ENCODE measurements at regions not wholly inside any gene's neighbourhood (a gene's known extent, or its start where the extent isn't known, plus 50 kb on each side); places are given as distances from the start of the nearest gene placed in this dataset.

DNA sequence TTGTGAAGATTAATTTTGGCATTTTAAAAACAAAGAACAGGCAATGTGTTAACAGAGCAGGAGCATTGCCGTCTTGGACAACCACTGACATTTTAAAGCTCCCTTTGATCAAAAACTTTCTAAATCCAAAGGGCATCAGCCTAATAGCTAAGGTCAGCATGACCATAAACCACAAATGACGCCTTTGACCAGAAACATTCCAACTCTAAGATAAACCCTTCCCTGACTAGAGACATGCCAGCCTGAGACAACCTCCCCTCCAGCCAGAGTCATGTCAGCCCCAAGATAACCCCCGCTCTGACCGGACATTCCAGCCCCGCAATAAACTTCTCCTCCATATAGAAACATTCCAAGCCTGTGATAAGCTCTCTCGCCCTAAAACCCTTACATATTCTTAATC is 949.4 kb upstream of the POT1 start:
- TF ChIP-seq, protein P1, sequence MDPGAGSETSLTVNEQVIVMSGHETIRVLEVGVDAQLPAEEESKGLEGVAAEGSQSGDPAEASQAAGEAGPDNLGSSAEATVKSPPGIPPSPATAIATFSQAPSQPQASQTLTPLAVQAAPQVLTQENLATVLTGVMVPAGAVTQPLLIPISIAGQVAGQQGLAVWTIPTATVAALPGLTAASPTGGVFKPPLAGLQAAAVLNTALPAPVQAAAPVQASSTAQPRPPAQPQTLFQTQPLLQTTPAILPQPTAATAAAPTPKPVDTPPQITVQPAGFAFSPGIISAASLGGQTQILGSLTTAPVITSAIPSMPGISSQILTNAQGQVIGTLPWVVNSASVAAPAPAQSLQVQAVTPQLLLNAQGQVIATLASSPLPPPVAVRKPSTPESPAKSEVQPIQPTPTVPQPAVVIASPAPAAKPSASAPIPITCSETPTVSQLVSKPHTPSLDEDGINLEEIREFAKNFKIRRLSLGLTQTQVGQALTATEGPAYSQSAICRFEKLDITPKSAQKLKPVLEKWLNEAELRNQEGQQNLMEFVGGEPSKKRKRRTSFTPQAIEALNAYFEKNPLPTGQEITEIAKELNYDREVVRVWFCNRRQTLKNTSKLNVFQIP (CRISPR knock-in tag; IDR thresholded peaks at IDR 0.05; ENCODE audit: borderline replicate concordance, low read depth) = no peak
- TF ChIP-seq BACH2 (CRISPR knock-in tag; IDR thresholded peaks at IDR 0.05; ENCODE audit: borderline replicate concordance) (no peak), OSR1 (CRISPR knock-in tag; IDR thresholded peaks at IDR 0.05) (no peak), TOX (CRISPR knock-in tag; IDR thresholded peaks at IDR 0.05; ENCODE audit: borderline replicate concordance) (no peak), ZFP30 (CRISPR knock-in tag; IDR thresholded peaks at IDR 0.05) (no peak), ZNF8 (CRISPR knock-in tag; IDR thresholded peaks at IDR 0.05) (no peak), GLIS3 (CRISPR knock-in tag; IDR thresholded peaks at IDR 0.05) (no peak)
- TF ChIP-seq, protein P2, sequence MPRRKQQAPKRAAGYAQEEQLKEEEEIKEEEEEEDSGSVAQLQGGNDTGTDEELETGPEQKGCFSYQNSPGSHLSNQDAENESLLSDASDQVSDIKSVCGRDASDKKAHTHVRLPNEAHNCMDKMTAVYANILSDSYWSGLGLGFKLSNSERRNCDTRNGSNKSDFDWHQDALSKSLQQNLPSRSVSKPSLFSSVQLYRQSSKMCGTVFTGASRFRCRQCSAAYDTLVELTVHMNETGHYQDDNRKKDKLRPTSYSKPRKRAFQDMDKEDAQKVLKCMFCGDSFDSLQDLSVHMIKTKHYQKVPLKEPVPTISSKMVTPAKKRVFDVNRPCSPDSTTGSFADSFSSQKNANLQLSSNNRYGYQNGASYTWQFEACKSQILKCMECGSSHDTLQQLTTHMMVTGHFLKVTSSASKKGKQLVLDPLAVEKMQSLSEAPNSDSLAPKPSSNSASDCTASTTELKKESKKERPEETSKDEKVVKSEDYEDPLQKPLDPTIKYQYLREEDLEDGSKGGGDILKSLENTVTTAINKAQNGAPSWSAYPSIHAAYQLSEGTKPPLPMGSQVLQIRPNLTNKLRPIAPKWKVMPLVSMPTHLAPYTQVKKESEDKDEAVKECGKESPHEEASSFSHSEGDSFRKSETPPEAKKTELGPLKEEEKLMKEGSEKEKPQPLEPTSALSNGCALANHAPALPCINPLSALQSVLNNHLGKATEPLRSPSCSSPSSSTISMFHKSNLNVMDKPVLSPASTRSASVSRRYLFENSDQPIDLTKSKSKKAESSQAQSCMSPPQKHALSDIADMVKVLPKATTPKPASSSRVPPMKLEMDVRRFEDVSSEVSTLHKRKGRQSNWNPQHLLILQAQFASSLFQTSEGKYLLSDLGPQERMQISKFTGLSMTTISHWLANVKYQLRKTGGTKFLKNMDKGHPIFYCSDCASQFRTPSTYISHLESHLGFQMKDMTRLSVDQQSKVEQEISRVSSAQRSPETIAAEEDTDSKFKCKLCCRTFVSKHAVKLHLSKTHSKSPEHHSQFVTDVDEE (CRISPR knock-in tag; IDR thresholded peaks at IDR 0.05) = no peak
- ATAC-seq = no peak

DNA sequence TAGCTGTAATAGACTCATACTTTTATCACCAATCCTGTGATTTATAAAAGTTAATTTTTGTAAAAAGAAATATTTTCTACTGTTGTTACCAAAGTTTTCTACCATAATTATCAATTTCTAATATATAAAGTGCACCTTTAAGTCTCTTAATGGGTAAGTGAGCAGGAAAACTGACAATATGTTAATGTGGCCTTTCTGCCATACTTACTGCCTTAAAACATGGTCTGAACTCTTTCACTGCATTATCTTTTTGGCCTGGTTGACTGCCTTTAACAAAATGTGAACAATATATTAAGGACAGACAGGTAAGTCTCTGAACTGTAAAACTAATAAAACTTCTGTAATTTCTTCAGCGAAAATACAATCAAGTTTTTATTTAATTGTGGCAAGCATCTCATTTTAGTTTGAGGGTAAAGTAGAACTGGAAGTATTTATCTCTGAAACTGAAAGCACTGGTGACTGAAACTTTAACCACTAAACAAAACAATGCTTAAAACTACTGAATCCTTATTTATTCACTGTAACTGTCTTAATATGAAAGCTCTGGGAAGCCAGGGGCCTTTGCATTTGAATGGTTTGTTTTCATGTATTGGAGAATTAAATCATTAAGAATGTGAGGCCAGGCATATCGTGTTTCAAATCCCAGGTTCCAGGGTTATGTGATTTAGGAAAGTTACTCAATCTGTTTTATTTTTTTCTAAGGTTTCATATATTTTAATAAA is 948.8 kb upstream of the POT1 start:
- no peak for ATAC-seq
- no peak for TF ChIP-seq ZNF70 (CRISPR knock-in tag; IDR thresholded peaks at IDR 0.05)
- TF ChIP-seq ZC3H10 (CRISPR knock-in tag; IDR thresholded peaks at IDR 0.05) = no peak
- no peak for TF ChIP-seq GLIS3 (CRISPR knock-in tag; IDR thresholded peaks at IDR 0.05)
- TF ChIP-seq BACH2 (CRISPR knock-in tag; IDR thresholded peaks at IDR 0.05; ENCODE audit: borderline replicate concordance) = no peak
- TF ChIP-seq, protein P3, sequence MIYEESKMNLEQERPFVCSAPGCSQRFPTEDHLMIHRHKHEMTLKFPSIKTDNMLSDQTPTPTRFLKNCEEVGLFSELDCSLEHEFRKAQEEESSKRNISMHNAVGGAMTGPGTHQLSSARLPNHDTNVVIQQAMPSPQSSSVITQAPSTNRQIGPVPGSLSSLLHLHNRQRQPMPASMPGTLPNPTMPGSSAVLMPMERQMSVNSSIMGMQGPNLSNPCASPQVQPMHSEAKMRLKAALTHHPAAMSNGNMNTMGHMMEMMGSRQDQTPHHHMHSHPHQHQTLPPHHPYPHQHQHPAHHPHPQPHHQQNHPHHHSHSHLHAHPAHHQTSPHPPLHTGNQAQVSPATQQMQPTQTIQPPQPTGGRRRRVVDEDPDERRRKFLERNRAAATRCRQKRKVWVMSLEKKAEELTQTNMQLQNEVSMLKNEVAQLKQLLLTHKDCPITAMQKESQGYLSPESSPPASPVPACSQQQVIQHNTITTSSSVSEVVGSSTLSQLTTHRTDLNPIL (CRISPR knock-in tag; IDR thresholded peaks at IDR 0.05; ENCODE audit: low read depth) = no peak
- TF ChIP-seq ZNF565 (CRISPR knock-in tag; conservative IDR thresholded peaks at IDR 0.05; ENCODE audit: low read depth) = no peak
- TF ChIP-seq TOX (CRISPR knock-in tag; IDR thresholded peaks at IDR 0.05; ENCODE audit: borderline replicate concordance) = no peak
- TF ChIP-seq, protein P4, sequence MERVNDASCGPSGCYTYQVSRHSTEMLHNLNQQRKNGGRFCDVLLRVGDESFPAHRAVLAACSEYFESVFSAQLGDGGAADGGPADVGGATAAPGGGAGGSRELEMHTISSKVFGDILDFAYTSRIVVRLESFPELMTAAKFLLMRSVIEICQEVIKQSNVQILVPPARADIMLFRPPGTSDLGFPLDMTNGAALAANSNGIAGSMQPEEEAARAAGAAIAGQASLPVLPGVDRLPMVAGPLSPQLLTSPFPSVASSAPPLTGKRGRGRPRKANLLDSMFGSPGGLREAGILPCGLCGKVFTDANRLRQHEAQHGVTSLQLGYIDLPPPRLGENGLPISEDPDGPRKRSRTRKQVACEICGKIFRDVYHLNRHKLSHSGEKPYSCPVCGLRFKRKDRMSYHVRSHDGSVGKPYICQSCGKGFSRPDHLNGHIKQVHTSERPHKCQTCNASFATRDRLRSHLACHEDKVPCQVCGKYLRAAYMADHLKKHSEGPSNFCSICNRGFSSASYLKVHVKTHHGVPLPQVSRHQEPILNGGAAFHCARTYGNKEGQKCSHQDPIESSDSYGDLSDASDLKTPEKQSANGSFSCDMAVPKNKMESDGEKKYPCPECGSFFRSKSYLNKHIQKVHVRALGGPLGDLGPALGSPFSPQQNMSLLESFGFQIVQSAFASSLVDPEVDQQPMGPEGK (CRISPR knock-in tag; IDR thresholded peaks at IDR 0.05; ENCODE audit: borderline replicate concordance) = no peak
- TF ChIP-seq ESRRG (CRISPR knock-in tag; IDR thresholded peaks at IDR 0.05) = no peak
- no peak for TF ChIP-seq RARB (CRISPR knock-in tag; IDR thresholded peaks at IDR 0.05)
- TF ChIP-seq, protein P2 (CRISPR knock-in tag; IDR thresholded peaks at IDR 0.05) = no peak
- TF ChIP-seq CSDC2 (CRISPR knock-in tag; IDR thresholded peaks at IDR 0.05) = no peak

DNA sequence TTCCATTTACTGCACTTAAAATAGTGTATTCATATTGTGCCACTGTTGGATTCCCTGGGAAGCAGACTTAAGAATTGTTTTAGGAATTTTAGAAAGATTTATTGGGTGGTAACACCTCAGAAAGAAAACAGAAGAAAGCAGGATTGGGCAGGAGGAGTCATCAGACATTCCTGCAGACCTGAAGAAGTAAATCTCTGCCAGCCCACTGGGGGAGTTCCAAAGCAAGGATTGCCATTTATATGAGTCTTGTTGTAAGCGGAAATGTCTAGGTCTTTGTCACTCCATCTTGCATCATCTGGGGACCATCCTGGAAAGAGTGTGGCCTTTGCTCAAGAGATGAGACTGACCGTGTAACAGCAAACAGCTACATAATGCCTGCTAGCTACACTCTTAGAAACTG is 947.6 kb upstream of the POT1 start:
- no peak for ATAC-seq
- TF ChIP-seq BACH2 (CRISPR knock-in tag; IDR thresholded peaks at IDR 0.05; ENCODE audit: borderline replicate concordance) (no peak), SNAI2 (CRISPR knock-in tag; IDR thresholded peaks at IDR 0.05) (no peak), ZFP30 (CRISPR knock-in tag; IDR thresholded peaks at IDR 0.05) (no peak), RARB (CRISPR knock-in tag; IDR thresholded peaks at IDR 0.05) (no peak), OSR1 (CRISPR knock-in tag; IDR thresholded peaks at IDR 0.05) (no peak), CSDC2 (CRISPR knock-in tag; IDR thresholded peaks at IDR 0.05) (no peak), ARNTL (CRISPR knock-in tag; IDR thresholded peaks at IDR 0.05; ENCODE audit: borderline replicate concordance, low read depth) (no peak), PPARA (CRISPR knock-in tag; IDR thresholded peaks at IDR 0.05; ENCODE audit: borderline replicate concordance) (no peak), GLIS3 (CRISPR knock-in tag; IDR thresholded peaks at IDR 0.05) (no peak), TOX (CRISPR knock-in tag; IDR thresholded peaks at IDR 0.05; ENCODE audit: borderline replicate concordance) (no peak), ZNF8 (CRISPR knock-in tag; IDR thresholded peaks at IDR 0.05) (no peak), TCF4 (CRISPR knock-in tag; IDR thresholded peaks at IDR 0.05; ENCODE audit: borderline replicate concordance) (no peak)
- TF ChIP-seq, protein P5, sequence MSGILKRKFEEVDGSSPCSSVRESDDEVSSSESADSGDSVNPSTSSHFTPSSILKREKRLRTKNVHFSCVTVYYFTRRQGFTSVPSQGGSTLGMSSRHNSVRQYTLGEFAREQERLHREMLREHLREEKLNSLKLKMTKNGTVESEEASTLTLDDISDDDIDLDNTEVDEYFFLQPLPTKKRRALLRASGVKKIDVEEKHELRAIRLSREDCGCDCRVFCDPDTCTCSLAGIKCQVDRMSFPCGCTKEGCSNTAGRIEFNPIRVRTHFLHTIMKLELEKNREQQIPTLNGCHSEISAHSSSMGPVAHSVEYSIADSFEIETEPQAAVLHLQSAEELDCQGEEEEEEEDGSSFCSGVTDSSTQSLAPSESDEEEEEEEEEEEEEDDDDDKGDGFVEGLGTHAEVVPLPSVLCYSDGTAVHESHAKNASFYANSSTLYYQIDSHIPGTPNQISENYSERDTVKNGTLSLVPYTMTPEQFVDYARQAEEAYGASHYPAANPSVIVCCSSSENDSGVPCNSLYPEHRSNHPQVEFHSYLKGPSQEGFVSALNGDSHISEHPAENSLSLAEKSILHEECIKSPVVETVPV (CRISPR knock-in tag; IDR thresholded peaks at IDR 0.05) = no peak
- TF ChIP-seq, protein P2 (CRISPR knock-in tag; IDR thresholded peaks at IDR 0.05) = no peak
